ENCODE measurements at regions not wholly inside any gene's neighbourhood (a gene's known extent, or its start where the extent isn't known, plus 50 kb on each side); places are given as distances from the start of the nearest gene placed in this dataset.

DNA sequence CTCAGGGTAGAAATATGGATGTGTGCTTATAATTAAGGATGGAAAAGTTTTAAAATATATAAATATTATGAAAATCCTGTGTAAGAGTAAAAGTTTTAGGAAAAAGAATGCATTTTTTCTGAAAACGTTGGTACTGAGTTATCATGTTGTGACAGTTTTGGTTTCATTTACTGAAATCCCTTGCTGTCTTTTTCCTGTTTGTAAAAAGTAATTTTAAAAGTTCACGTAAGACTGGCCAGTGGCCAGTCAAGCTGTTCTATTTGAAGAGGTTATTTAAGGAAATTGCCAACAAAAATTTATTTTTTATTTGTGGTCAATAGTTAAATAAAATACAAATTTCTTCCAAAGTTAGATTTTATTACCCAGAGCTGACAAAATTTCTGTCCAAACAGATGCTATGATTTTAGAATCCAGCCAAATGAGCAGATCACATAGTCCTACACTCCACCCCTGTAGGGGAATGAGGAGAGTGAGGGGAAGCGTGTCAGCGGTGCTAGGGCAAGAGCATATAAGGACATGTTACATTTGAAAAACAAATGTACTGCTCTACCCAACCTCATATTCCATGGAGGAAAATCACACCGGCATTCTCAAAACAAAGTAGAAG, 297.8 kb upstream of the TFPI start:
- H3K4me3 ChIP-seq (ENCODE audit: low read depth, low read length): no peak overlapping the region
- TF ChIP-seq, protein P1, sequence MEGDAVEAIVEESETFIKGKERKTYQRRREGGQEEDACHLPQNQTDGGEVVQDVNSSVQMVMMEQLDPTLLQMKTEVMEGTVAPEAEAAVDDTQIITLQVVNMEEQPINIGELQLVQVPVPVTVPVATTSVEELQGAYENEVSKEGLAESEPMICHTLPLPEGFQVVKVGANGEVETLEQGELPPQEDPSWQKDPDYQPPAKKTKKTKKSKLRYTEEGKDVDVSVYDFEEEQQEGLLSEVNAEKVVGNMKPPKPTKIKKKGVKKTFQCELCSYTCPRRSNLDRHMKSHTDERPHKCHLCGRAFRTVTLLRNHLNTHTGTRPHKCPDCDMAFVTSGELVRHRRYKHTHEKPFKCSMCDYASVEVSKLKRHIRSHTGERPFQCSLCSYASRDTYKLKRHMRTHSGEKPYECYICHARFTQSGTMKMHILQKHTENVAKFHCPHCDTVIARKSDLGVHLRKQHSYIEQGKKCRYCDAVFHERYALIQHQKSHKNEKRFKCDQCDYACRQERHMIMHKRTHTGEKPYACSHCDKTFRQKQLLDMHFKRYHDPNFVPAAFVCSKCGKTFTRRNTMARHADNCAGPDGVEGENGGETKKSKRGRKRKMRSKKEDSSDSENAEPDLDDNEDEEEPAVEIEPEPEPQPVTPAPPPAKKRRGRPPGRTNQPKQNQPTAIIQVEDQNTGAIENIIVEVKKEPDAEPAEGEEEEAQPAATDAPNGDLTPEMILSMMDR (IDR thresholded peaks at IDR 0.05; ENCODE audit: low read depth, low read length): no peak

DNA sequence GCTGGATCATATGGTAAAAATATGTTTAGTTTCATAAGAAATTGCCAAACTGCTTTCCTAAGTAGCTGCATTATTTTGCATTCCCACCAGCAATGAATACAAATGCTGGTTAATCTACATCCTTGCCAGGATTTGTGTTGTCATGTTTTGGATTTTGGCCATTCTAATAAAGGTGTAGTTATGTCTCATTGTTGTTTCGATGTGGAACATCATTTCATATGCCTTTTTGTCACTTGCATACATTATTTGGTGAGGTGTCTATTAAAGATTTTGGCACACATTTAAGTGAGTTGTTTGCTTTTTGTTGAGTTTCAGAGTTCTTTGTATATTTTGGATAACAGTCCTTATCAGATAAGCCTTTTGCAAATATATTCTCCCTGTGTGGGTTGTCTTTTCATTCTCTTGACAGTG, 299.2 kb upstream of the TFPI start:
- TF ChIP-seq, protein P1 (IDR thresholded peaks at IDR 0.05; ENCODE audit: low read depth, low read length): no peak
- H3K4me3 ChIP-seq (ENCODE audit: low read depth, low read length): no peak overlapping the region

GRCh38 chr2:187854801-187855200, 300.6 kb upstream of the TFPI start:
- TF ChIP-seq, protein P1 (IDR thresholded peaks at IDR 0.05; ENCODE audit: low read depth, low read length): no peak
- no peak overlapping the region for H3K4me3 ChIP-seq (ENCODE audit: low read depth, low read length)

- TF ChIP-seq, protein P1 (IDR thresholded peaks at IDR 0.05; ENCODE audit: low read depth, low read length): no peak
- H3K4me3 ChIP-seq (ENCODE audit: low read depth, low read length): no peak overlapping the region
These were observed 301.5 kb upstream of the TFPI start for GRCh38 chr2:187855689-187856088.

- TF ChIP-seq, protein P1 (IDR thresholded peaks at IDR 0.05; ENCODE audit: low read depth, low read length): no peak
These were observed 303.6 kb upstream of the TFPI start for GRCh38 chr2:187857826-187858225.

GRCh38 chr2:187862715-187863114, 308.5 kb upstream of the TFPI start:
- no peak overlapping the region for H3K4me3 ChIP-seq (ENCODE audit: low read depth, low read length)

More at GRCh38 chr2:187857826-187858225, 303.6 kb upstream of the TFPI start:
- no peak overlapping the region for H3K4me3 ChIP-seq (ENCODE audit: low read depth, low read length)

GRCh38 chr2:187865025-187865424, 310.8 kb upstream of the TFPI start:
- TF ChIP-seq, protein P1 (IDR thresholded peaks at IDR 0.05; ENCODE audit: low read depth, low read length): no peak
- no peak overlapping the region for H3K4me3 ChIP-seq (ENCODE audit: low read depth, low read length)

More at GRCh38 chr2:187862715-187863114, 308.5 kb upstream of the TFPI start:
- TF ChIP-seq, protein P1 (IDR thresholded peaks at IDR 0.05; ENCODE audit: low read depth, low read length): no peak
